NT2/D1 (cell line): ENCODE measurements at regions not wholly inside any gene's neighbourhood (a gene's known extent, or its start where the extent isn't known, plus 50 kb on each side); places are given as distances from the start of the nearest gene placed in this dataset.

ENCODE experiments used
- YY1 ChIP-seq: IDR thresholded peaks from 2 replicates; pipeline ENCODE4 v1.6.1; 2011; ENCODE audit not compliant: insufficient read length, insufficient read depth
- ZNF274 ChIP-seq: IDR thresholded peaks from 2 replicates; pipeline ENCODE4 v1.6.1; 2011; ENCODE audit warnings: mild to moderate bottlenecking, low read depth, low read length

- TF ChIP-seq ZNF274 (no peak), YY1 (no peak)
Observed at GRCh38 chr21:25054689-25055088, 552.6 kb downstream of the MRPL39 start.
